Body of pancreas (tissue), 4 donors: ENCODE measurements at regions not wholly inside any gene's neighbourhood (a gene's known extent, or its start where the extent isn't known, plus 50 kb on each side); places are given as distances from the start of the nearest gene placed in this dataset.

Experiments used
- ATAC-seq: fragments of 150-250 bp; one replicate; pipeline ENCODE4 v1.9.1; 2016
- DNase-seq, 4 donors: peaks; one replicate each; pipeline ENCODE4 v3.0.0-alpha.2; 2019
- H3K27ac ChIP-seq, 4 donors: fragments of 200-600 bp; sonication (generic); 1 replicate in 3 of 4; 2 replicates in 1 of 4; pipeline versions ENCODE4 v1.5.1 to v1.6.1; 2016 to 2019; ENCODE audit warnings: mild to moderate bottlenecking in 1 of 4, mixed read lengths in 1 of 4, moderate library complexity in 1 of 4
- H3K27me3 ChIP-seq, 2 donors: fragments of 200-600 bp; sonication (generic); one replicate each; pipeline ENCODE4 v1.6.0; 2016; ENCODE audit warnings: mild to moderate bottlenecking in 1 of 2
- H3K36me3 ChIP-seq, 2 donors: fragments of 200-600 bp; sonication (generic); replicated peaks in 1 of 2; 2 replicates each; pipeline ENCODE4 v1.5.1; 2016; ENCODE audit warnings: low read depth in 2 of 2; ENCODE audit not compliant: insufficient read depth in 1 of 2
- H3K4me1 ChIP-seq: fragments of 200-600 bp; sonication (generic); one replicate; pipeline ENCODE4 v1.6.0; 2016
- H3K4me3 ChIP-seq, 2 donors: fragments of 200-600 bp; sonication (generic); 1 replicate in 1 of 2; 2 replicates in 1 of 2; pipeline ENCODE4 v1.5.1; 2016 to 2019
- H3K9me3 ChIP-seq, 3 donors: fragments of 200-600 bp; sonication (generic); 1 replicate in 2 of 3; 2 replicates in 1 of 3; pipeline ENCODE4 v1.5.1; 2016
- CTCF ChIP-seq, 7 experiments: fragments of 450-650 bp in 4 of 7; fragments of 200-600 bp in 3 of 7; sonication (generic) in 3 of 7; IDR thresholded peaks; one replicate each; pipeline ENCODE4 v1.5.1; 2016 to 2019; ENCODE audit warnings: antibody characterized with exemption in 7 of 7
- POLR2A ChIP-seq, 3 donors: fragments of 450-650 bp; IDR thresholded peaks; one replicate each; pipeline ENCODE4 v1.6.1; 2016; ENCODE audit warnings: antibody characterized with exemption in 3 of 3, mild to moderate bottlenecking in 2 of 3
- WGBS, 2 donors: methylation state at CpG; one replicate each; pipeline ENCODE4 v1.1.5; 2017; 5-methylcytosine and 5-hydroxymethylcytosine counted together
- intact Hi-C: fragments of 100-400 bp; cut with DNase I; formaldehyde crosslinking; loops from one replicate; pipeline ENCODE4 v1.15.1; 2023

GRCh38 chr13:40401911-40402776 lies 264.3 kb downstream of the FOXO1 start:
- intact Hi-C loops: no loop called here
- H3K36me3 ChIP-seq: no peaks in the 10 kb centered on the region
- no peaks in the 10 kb centered on the region for H3K27me3 ChIP-seq
- H3K27ac ChIP-seq: peak overlapping the region in 3 of 4 donors; percentile 49 to 71 (median 57)
- ATAC-seq: peak; percentile 93
- no peak overlapping the region for H3K4me3 ChIP-seq
- H3K9me3 ChIP-seq: no peaks in the 10 kb centered on the region
- TF ChIP-seq CTCF (IDR thresholded peaks at IDR 0.05) (no peak), POLR2A (IDR thresholded peaks at IDR 0.05) (peak in 1 of 3 donors; percentile 24)
- 12 to 17% methylated on average over 13 of the region's 13 CpGs for WGBS, 2 donors
- peaks cover 20% of the 10 kb centered on the region for H3K4me1 ChIP-seq
- DNase-seq: peak; percentile 82 to 95 (median 90)

DNA sequence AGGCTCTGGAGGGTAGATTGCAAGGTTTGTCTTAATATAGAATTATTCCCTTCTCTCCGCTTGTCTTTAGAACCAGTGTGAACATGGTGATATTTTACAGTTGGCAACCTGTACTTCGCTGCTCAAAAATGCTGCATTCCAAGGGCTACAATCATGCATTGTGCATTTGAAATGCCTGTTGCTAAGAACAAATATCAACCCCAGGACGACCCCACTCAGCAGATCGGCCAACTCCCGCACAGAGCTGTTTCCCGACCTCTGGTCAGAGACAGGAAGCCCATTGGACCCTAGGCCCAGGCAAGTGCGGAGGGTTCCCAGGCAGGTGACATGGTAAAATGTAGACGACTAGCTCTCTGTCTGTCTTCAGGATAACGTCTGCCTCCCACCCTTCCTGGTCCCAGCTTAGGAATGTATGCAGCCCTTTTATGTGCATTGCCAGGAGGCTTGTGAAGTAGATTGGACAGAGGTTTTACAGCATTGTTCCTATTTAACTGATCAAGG lies 263.5 kb downstream of the FOXO1 start:
- no peaks in the 10 kb centered on the region for H3K9me3 ChIP-seq
- peaks cover 20% of the 10 kb centered on the region for H3K4me1 ChIP-seq
- peak overlapping the region in 3 of 4 donors; percentile 4 to 71 (median 49) for H3K27ac ChIP-seq
- WGBS, 2 donors: 54 to 57% methylated on average over 9 of the region's 9 CpGs
- no peaks in the 10 kb centered on the region for H3K36me3 ChIP-seq
- DNase-seq: no peak
- intact Hi-C loops: no loop called here
- no peak overlapping the region for H3K4me3 ChIP-seq
- no peaks in the 10 kb centered on the region for H3K27me3 ChIP-seq
- TF ChIP-seq POLR2A (IDR thresholded peaks at IDR 0.05) (no peak), CTCF (IDR thresholded peaks at IDR 0.05) (no peak)
- peak; percentile 20 for ATAC-seq

GRCh38 chr13:40403509-40404241 lies 262.8 kb downstream of the FOXO1 start:
- Histone ChIP-seq H3K36me3 (no peaks in the 10 kb centered on the region), H3K27me3 (no peaks in the 10 kb centered on the region), H3K4me1 (peaks cover 20% of the 10 kb centered on the region), H3K27ac (no peak overlapping the region), H3K4me3 (no peak overlapping the region), H3K9me3 (no peaks in the 10 kb centered on the region)
- ATAC-seq (no peak), DNase-seq (no peak)
- intact Hi-C loops: no loop called here
- TF ChIP-seq POLR2A (IDR thresholded peaks at IDR 0.05): no peak
- TF ChIP-seq CTCF (IDR thresholded peaks at IDR 0.05): no peak
- WGBS, 2 donors: 91 to 93% methylated on average over 17 of the region's 17 CpGs

GRCh38 chr13:40404407-40404806 lies 262.0 kb downstream of the FOXO1 start:
- no peak for ATAC-seq
- no peak for DNase-seq

More at GRCh38 chr13:40404407-40404806, 262.0 kb downstream of the FOXO1 start:
- TF ChIP-seq POLR2A (IDR thresholded peaks at IDR 0.05) (no peak), CTCF (IDR thresholded peaks at IDR 0.05) (no peak)
- H3K27ac ChIP-seq: no peak overlapping the region
- no peaks in the 10 kb centered on the region for H3K9me3 ChIP-seq
- 93 to 96% methylated on average over 6 of the region's 6 CpGs for WGBS, 2 donors
- H3K4me1 ChIP-seq: peaks cover 20% of the 10 kb centered on the region
- no peaks in the 10 kb centered on the region for H3K27me3 ChIP-seq
- H3K4me3 ChIP-seq: no peak overlapping the region
- intact Hi-C loops: no loop called here
- H3K36me3 ChIP-seq: no peaks in the 10 kb centered on the region
